ENCODE measurements at regions not wholly inside any gene's neighbourhood (a gene's known extent, or its start where the extent isn't known, plus 50 kb on each side); places are given as distances from the start of the nearest gene placed in this dataset.

DNA sequence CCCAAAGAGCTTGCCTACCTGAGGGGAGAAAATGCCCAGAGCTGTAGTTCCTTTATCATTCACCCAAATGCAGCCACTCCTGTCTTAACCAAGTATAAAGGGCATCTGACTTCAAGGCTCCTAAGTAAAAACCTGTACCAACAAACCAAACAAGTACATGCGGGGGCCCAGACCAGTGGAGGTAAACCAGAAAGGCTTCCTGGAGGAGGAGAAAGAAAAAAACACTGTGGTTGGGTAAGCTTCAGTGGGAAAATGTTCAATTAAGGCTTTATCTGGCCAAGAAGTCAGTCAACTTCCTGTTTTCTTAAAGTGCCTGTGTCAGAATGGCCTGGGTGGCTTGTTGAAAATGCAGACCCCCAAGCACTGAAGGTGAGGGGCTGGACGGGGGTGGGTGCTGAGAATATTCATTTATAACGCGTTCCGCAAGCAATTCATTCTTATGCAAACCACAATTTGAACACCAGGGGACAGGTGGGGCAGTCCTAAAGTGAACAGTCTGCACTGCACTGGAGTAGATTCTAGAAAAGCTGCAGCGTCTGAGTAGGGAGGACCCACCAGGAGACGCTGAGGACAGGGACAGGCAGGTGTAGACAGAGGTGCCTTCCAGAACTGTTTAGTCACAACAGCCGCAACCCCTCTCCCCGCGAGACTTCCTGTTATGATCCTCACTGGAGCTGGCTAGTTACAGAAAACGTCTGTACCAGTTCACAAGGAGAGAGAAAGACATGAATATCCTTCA is 467.1 kb downstream of the SOX9 start:
- Mint-ChIP-seq H3K9me3 (no peaks in the 10 kb centered on the region), H3K27ac (no peak overlapping the region), H3K4me3 (no peak overlapping the region), H3K36me3 (no peaks in the 10 kb centered on the region), H3K4me1 (ENCODE audit: low read depth in 2 of 2) (peaks cover 4 to 8% of the 10 kb centered on the region in 2 donors), H3K27me3 (peaks cover 34 to 35% of the 10 kb centered on the region in 2 donors)
- ATAC-seq, result no peak
- DNase-seq (ENCODE audit: low spot score), result no peak

DNA sequence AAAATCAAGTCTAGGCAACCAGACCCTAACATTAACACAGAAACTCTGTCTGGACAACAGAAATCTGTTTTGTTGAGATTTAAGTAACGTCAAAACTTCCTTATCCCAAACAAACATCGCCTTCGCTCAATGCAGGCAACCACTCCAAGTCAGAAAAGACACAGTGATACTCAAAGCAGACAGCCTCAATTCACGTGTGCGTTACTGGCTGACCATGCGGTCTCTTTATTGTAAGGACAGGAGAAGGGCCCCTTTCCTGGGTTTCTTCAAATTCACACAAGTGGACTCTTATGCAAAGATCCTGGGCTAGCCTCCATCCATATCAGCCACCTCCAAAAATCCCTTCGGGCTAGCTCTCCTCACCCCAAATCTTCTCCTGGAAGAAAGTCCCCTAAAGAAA is 467.7 kb downstream of the SOX9 start:
- Mint-ChIP-seq H3K9me3 (no peaks in the 10 kb centered on the region), H3K27me3 (peaks cover 37 to 39% of the 10 kb centered on the region in 2 donors), H3K36me3 (no peaks in the 10 kb centered on the region), H3K4me1 (ENCODE audit: low read depth in 2 of 2) (peaks cover 4 to 8% of the 10 kb centered on the region in 2 donors), H3K4me3 (no peak overlapping the region), H3K27ac (no peak overlapping the region)
- DNase-seq (ENCODE audit: low spot score), result no peak
- ATAC-seq, result no peak

DNA sequence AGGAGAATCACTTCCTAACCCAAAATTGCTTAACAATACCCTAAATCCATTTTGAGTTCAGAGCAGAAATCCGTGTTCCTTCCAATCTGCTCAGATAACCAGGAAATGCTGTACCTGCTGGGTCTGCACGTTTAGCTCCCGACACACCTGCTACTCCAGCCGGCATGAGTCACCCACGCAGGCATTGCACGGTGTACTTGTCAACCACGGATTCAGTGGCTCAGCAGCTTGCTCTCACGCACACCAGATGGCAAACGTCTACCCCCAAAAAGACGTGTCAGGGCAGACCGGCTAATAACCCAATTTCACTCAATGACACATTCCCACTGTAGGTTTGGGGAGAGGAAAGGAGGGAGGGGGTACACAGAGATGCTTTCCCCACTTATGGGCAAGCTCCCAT is 468.1 kb downstream of the SOX9 start:
- Mint-ChIP-seq H3K4me3 (no peak overlapping the region), H3K27me3 (peaks cover 37 to 40% of the 10 kb centered on the region in 2 donors), H3K4me1 (ENCODE audit: low read depth in 2 of 2) (peaks cover 4 to 8% of the 10 kb centered on the region in 2 donors), H3K9me3 (no peaks in the 10 kb centered on the region), H3K27ac (no peak overlapping the region), H3K36me3 (no peaks in the 10 kb centered on the region)
- ATAC-seq, result no peak
- no peak for DNase-seq (ENCODE audit: low spot score)

GRCh38 chr17:72590382-72590781 is 469.6 kb downstream of the SOX9 start:
- DNase-seq (ENCODE audit: low spot score) (no peak), ATAC-seq (no peak)
- Mint-ChIP-seq H3K4me3 (no peak overlapping the region), H3K27ac (no peak overlapping the region), H3K27me3 (peaks cover 42 to 53% of the 10 kb centered on the region in 2 donors), H3K36me3 (no peaks in the 10 kb centered on the region), H3K4me1 (ENCODE audit: low read depth in 2 of 2) (peaks cover 4 to 8% of the 10 kb centered on the region in 2 donors), H3K9me3 (no peaks in the 10 kb centered on the region)

- Mint-ChIP-seq H3K4me3 (peak overlapping the region; percentile 43), H3K27me3 (peaks cover 42 to 58% of the 10 kb centered on the region in 2 donors), H3K9me3 (no peaks in the 10 kb centered on the region), H3K36me3 (no peaks in the 10 kb centered on the region), H3K4me1 (ENCODE audit: low read depth in 2 of 2) (peaks cover 4 to 8% of the 10 kb centered on the region in 2 donors), H3K27ac (no peak overlapping the region)
- ATAC-seq (no peak), DNase-seq (ENCODE audit: low spot score) (no peak)
Observed at GRCh38 chr17:72590882-72591281, 470.1 kb downstream of the SOX9 start.

DNA sequence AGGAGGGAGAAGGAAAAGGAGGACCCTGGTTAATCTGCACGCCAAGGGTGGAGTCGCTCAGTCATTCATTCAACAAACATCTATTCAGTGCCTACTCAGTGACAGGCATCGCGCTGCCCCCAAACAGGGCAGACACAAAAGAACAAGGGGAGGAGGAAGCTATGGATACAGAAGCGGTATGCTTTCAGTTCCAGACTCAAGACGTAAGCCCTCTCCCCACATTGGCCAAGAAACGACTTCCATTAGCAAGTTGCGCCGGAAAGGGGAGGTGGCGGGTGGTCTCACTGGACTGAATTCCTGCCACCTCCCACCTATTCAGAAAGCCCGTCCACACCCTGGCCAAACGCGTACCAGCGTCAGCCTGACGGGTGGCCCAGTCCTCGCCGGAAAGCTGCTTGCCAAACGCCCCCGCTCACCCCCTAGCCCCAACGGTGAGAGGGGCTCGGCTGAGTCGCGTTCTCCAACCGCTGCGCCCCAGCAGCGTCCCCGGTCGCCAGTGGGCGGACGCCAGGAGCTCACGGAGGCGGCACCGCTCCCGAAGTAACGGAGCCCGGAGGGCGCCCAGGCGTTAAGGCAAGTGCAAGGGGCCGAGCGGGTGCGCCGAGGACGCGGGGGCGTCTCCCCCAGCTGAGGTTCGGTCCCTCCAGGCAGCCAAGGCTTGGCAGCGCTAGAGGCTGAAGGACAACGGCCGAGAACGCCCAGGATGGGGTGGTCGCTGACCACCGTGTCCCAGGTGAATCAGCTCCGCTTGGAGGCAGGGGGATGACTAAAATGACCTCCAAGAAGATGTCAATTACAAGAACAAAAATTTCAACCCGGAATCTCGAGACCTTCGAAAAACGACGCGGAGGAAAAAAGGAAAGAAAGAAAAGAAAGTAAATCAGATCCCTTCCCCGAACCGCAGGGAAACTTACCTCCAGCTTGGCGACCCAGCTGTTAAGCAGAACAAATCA is 470.7 kb downstream of the SOX9 start:
- Mint-ChIP-seq H3K27ac (no peak overlapping the region), H3K36me3 (no peaks in the 10 kb centered on the region), H3K4me1 (ENCODE audit: low read depth in 2 of 2) (peaks cover 4 to 8% of the 10 kb centered on the region in 2 donors), H3K4me3 (peak overlapping the region; percentile 67), H3K9me3 (no peaks in the 10 kb centered on the region), H3K27me3 (peaks cover 42 to 58% of the 10 kb centered on the region in 2 donors)
- DNase-seq (ENCODE audit: low spot score) (no peak), ATAC-seq (peak in 1 of 2 donors; percentile 7)

DNA sequence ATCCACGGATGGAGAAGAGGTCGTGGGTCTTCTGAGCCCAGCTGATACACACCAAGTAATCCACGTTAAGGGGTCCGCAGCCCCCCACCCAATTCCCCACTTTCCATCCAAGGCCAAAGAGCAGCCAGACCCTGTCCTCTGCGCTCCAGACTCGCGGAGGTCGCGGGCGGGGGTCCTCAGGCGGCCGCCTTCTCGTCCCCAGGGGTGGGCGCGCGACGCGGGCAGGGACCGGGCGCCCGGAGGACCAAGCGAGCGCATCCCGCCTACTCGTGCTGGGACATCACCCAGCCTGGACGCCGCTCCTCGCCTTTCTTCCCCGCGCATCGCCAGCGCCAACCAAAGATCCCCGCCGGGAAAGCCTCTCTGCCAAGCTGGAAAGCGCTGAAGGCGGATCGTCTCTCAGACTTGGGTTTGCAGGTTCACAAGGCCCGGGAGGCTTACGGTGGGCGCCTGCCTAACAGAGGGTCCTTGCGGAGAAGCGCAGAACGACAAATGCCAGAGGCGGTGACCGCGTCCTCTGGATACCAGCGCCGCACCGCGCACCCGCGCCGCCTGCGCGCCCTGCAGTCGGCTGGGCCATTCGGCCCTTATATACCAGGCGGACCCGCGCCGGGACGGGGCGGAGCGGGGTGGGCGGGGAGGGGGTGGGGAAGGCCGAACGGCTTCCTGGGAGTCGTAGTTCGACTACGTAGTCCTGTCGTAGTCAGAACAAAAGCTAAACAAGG is 471.6 kb downstream of the SOX9 start:
- peaks cover 4 to 8% of the 10 kb centered on the region in 2 donors for H3K4me1 Mint-ChIP-seq (ENCODE audit: low read depth in 2 of 2)
- peak; percentile 69 to 75 for ATAC-seq
- no peaks in the 10 kb centered on the region for H3K36me3 Mint-ChIP-seq
- H3K27me3 Mint-ChIP-seq, result peaks cover 47 to 67% of the 10 kb centered on the region in 2 donors
- H3K9me3 Mint-ChIP-seq, result no peaks in the 10 kb centered on the region
- H3K4me3 Mint-ChIP-seq, result peak overlapping the region; percentile 67
- no peak for DNase-seq (ENCODE audit: low spot score)
- no peak overlapping the region for H3K27ac Mint-ChIP-seq

DNA sequence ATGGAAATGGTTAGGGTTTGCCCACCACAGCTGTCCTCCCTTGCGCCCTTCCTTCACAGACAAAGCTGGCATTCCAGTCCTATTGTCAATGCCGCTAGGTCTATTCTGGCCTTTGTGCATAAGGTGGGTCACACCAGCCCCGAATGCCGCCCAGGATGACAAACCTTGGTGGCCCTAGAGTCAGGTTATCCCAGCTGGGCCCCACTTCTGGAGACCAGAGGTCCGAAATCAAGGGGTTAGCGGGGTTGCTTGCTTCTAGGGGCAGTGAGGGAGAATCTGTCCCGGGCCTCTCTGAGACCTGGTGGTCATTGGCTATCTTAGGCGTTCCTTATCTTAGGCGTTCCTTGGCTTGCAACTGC is 472.1 kb downstream of the SOX9 start:
- H3K9me3 Mint-ChIP-seq, result no peaks in the 10 kb centered on the region
- H3K36me3 Mint-ChIP-seq, result no peaks in the 10 kb centered on the region
- H3K4me3 Mint-ChIP-seq, result no peak overlapping the region
- H3K27ac Mint-ChIP-seq, result no peak overlapping the region
- H3K27me3 Mint-ChIP-seq, result peaks cover 44 to 69% of the 10 kb centered on the region in 2 donors
- peaks cover 4 to 8% of the 10 kb centered on the region in 2 donors for H3K4me1 Mint-ChIP-seq (ENCODE audit: low read depth in 2 of 2)
- DNase-seq (ENCODE audit: low spot score), result no peak
- peak in 1 of 2 donors; percentile 5 for ATAC-seq

- Mint-ChIP-seq H3K4me1 (ENCODE audit: low read depth in 2 of 2) (peaks cover 4 to 8% of the 10 kb centered on the region in 2 donors), H3K27me3 (peaks cover 33 to 60% of the 10 kb centered on the region in 2 donors), H3K27ac (no peak overlapping the region), H3K9me3 (no peaks in the 10 kb centered on the region), H3K36me3 (no peaks in the 10 kb centered on the region), H3K4me3 (no peak overlapping the region)
- ATAC-seq (no peak), DNase-seq (ENCODE audit: low spot score) (no peak)
Observed at GRCh38 chr17:72594248-72594647, 473.4 kb downstream of the SOX9 start.
